ENCODE measurements at regions not wholly inside any gene's neighbourhood (a gene's known extent, or its start where the extent isn't known, plus 50 kb on each side); places are given as distances from the start of the nearest gene placed in this dataset.

DNA sequence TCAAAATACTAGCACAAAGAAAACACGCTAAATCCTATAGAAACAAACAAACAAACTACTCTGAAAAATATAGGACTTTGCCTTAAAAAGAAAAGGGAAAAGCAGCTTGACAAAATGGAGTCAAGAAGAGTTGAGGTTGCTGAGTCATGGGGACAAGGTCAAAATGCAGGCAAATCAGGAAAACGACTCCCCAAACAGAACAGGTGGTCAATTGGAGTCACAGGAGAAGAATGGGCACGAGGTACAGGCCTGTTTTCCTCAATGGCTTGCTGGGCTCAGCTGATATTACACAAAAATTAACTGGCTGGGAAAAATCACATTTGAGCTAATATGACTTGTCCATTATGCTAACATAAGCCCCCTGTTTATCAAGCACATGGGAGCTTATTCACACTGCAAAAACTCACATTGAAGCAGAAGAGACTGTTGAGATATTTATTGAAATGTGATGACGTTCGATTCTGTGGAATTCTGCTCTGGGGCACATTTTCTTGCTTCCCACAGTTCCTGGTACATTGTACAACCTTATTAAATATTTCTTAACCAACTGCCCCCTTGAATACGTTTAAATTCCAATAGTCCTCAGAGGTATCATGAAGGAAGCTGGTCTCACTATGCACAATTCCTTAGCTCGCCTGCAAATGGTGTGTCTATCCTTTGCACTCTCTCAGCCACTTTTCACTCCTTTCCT lies 1622.1 kb downstream of the STIM2 start:
- TF ChIP-seq POLR2AphosphoS5 (IDR thresholded peaks at IDR 0.05) (no peak), POLR2A (IDR thresholded peaks at IDR 0.05) (no peak), EP300 (IDR thresholded peaks at IDR 0.05) (no peak), CTCF (IDR thresholded peaks at IDR 0.05) (no peak)
